ENCODE measurements at regions not wholly inside any gene's neighbourhood (a gene's known extent, or its start where the extent isn't known, plus 50 kb on each side); places are given as distances from the start of the nearest gene placed in this dataset.

GRCh38 chr4:91914176-91914804 lies 389.5 kb upstream of the GRID2 start:
- TF ChIP-seq POLR2AphosphoS5 (IDR thresholded peaks at IDR 0.05) (no peak), CTCF (IDR thresholded peaks at IDR 0.05 in 8 of 11, conservative IDR thresholded peaks at IDR 0.05 in 3 of 11) (no peak)

All from spleen (tissue), 7 donors.